Prostate gland (tissue), 2 donors: ENCODE measurements at regions not wholly inside any gene's neighbourhood (a gene's known extent, or its start where the extent isn't known, plus 50 kb on each side); places are given as distances from the start of the nearest gene placed in this dataset.

ENCODE experiments used
- CTCF ChIP-seq, 4 experiments: fragments of 200-600 bp in 2 of 4; fragments of 450-650 bp in 2 of 4; sonication (generic) in 2 of 4; IDR thresholded peaks; 1 replicate in 3 of 4; 2 replicates in 1 of 4; pipeline ENCODE4 v1.5.1; 2016 to 2019; ENCODE audit warnings: antibody characterized with exemption in 4 of 4, mild to moderate bottlenecking in 2 of 4, moderate library complexity in 2 of 4
- POLR2A ChIP-seq: fragments of 450-650 bp; IDR thresholded peaks from one replicate; pipeline ENCODE4 v1.6.1; 2016; ENCODE audit warnings: antibody characterized with exemption, mild to moderate bottlenecking

- TF ChIP-seq CTCF (IDR thresholded peaks at IDR 0.05) (no peak), POLR2A (no peak)
Observed at GRCh38 chr6:11951868-11952267, 60.2 kb upstream of the HIVEP1 start.
